ENCODE measurements at regions not wholly inside any gene's neighbourhood (a gene's known extent, or its start where the extent isn't known, plus 50 kb on each side); places are given as distances from the start of the nearest gene placed in this dataset.
"Not testable (repeated sequence)": the region's sequence is repeated elsewhere in the genome, so short reads cannot be mapped to it uniquely, and the experiment has no call there.

DNA sequence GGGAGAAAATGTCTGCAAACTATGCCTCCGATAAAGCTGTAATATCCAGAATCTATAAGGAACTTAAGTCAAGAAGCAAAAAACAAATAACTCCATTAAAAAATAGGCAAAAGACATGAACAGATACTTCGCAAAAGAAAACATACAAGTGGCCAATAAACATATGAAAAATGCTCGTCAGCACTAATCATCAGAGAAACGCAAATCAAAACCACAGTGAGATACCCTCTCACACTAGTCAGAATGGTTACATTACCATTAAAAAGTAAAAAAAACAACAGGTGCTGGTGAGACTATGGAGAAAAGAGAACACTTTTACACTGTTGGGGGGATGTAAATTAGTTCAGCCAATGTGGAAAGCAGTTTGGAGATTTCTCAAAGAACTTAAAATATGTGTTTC lies 498.5 kb upstream of the GRM7 start:
- DNase-seq, result no peak

DNA sequence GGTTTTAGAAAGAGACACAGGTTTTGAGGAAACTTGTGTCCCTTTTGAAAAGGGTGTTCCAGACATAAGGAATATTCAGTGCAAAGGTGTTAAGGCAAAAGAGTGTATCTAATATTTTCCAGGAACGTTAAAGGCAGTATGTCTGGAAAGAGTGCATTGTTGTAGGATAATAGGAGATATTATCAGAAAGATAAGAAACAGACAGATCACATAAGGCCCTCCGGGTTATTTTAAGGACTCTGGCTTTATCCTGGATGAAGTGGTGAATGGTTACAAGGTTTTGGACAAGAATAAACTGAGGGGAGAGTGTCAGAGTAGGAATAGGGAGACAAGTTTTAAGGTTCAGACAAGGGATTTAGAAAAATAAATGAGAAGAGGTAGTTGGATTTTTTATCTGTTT lies 493.7 kb upstream of the GRM7 start:
- DNase-seq, result no peak

DNA sequence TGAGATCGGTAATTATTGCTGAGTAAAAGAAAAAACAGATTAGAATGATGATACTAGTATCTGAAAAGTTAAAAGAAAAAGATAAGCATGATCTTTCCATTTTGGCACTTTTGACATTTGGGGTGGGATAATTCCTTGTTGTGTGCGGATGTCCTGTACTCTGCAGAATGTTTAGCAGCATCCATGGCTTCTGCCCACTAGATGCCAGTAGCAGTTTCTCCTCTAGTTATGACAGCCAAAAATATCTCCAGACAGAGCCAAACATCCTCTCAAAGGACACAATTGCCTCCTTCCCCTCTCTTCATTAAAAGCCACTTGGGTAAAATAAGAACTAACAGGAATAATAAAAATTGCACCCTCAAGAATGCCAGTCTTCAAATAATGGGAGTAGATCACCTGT lies 468.8 kb upstream of the GRM7 start:
- no peak for DNase-seq

DNA sequence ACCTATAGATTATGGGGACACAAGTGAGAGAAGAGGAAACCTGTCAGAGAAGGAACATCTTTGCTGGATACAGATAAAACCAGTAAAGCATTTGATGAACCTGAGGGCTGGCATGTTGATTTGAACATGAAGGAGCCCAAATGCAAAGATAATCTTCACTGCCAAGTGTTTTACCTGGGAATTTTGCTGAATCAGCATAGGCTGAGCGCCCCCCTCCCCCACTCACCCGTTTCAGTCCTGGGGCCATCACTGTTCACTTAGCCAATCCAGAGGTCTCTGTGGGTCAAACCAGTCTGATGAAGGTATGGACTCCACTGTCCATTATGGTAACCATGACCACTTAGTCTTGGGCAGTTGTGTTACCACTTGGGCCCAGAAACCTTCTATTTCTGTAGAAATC lies 466.0 kb upstream of the GRM7 start:
- no peak for DNase-seq

DNA sequence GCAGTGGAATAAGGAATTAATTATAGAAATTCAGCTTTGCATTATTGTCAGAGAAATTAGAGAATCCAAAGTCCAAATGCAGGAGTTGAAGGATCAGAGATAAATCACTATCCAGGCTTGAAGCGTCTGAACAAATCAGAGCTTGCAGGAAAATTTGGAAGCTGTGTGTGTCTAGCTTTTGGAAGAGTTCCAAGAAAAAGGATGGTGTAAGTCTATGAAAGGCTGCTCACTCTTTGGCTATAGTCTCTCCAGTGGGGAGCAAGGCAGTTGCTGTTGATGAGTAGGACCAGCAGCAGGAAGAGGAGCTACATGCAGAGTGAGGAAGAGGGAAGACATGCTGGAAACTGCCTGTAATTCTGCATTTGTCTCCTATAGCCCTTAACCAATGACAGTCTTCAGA lies 464.3 kb upstream of the GRM7 start:
- DNase-seq, result no peak

DNA sequence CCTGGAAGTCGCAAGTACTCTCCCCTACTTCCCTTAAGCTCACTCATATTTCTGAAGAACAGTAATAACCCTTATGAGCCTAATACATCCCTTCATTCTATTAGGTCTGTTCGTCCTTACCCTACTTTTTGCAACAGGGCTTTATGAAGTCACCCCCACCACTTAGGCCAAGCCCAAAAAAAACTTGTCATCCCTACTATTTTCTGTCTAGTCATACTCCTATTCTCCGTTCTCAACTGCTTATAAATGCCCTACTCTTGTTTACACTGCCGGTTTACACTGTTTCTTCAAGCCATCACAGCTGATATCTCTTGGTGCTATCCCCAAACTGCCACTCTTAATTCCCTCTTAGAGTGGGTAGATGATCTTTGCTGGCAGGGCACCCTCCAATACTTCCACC lies 458.2 kb upstream of the GRM7 start:
- not testable (repeated sequence) for DNase-seq

DNA sequence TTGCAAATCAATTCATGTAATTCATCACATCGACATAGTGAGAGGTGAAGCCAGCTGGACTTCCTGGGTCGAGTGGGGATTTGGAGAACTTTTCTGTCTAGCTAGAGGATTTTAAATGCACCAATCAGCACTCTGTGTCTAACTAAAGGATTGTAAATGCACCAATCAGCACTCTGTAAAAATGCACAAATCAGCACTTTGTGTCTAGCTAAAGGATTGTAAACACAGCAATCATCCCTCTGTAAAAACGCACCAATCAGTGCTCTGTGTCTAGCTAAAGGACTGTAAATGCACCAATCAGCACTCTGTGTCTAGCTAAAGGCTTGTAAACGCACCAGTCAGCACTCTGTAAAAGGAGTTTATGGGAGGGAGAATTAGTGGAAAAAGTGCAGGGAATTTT lies 454.0 kb upstream of the GRM7 start:
- DNase-seq, result not testable (repeated sequence)

DNA sequence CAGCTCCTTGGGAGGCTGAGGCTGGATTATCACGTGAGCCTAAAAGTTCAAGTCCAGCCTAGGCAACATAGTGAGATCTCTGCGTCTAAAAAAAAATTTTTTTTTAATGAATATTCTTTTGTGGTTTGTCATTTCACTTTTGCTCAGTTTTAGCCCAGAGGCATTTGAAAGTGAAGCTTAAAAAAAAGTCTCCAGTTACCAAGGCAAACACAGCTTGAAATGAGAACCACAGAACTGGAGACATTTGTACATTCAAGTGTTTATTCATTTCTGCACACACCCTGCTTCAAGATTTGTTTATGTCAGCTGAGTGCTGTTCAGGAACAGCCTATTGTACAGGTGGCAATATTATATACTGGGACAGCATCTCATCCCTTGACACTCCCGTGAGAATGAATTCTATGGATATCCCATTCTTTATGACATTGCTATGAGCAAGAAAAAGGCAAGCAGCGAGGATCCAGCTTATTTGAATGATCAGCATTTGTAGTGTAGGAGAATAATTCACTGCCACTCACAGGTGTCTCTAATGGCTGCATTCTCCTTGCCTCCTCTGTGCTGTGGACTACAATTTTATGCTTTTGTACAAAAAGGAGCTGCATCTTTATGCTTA lies 444.8 kb upstream of the GRM7 start:
- DNase-seq, result no peak

DNA sequence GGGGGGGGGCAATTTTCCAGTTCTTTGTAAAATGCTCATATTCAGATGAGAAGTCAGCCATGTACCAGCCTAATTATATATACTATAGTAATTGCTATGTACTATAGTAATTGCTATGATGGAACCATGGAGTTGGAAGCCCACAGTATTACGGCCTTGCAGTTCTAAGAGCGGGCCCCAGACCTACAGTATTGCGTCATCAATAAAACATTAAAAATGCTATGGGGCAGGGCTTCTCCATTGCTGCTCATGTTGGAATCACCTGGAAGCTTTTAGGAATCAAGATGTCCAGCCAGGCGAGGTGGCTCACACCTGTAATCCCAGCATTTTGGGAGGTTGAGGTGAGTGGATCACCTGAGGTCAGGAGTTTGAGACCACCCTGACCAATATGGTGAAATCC lies 443.7 kb upstream of the GRM7 start:
- DNase-seq, result no peak

DNA sequence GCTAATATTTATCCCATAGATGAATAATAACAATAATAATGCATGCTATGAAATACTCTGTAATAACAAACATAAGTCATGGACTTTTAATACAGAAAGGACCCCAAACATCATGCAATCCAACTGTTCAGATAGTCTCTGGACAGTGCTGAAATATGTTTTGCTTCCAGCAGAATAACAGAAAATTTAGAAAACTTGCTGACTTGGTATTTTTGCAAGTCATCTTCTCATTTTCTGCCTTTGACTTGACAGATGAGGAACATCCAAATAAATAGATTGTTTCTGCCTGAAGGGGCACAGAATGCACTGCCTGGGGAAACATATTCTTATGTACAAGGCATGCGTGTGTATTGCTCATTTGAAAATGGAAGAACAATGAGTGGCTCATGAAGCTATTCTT lies 442.4 kb upstream of the GRM7 start:
- no peak for DNase-seq

DNA sequence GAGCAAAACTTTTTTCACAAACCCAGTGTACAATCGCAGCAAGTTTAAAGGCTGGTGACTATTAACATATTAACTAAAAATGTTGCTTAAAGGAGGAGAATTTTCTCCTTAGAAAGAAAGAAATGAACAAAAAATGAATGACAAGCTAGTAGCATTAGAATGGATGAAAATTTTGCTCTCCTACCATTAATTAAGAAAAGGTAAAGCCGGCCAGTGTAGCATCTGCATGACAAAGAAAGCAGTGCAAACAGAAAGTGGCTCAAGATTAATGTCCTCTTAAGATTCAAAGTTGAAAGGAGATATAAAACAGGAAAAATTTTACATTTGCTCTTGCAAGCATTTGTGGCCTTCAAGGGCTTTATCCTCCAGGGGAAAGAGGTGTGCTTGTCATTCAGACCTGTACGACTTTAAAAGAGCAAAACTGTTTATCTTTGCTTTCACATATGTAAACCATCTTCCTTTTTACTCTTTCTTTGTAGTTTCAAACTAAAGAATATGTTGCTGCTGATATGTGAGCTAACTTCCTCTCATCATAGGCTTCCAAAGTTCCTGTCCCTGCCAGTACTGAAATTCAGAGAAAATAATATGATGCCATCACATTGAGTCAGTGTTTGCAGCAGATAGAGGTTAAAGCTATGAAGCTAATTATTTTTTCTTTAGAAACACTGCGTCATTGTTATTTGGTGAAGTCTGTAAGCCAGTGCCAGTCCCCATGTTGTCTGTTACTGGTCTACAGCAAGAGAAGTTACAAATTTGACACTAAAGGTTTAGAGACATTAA lies 439.1 kb upstream of the GRM7 start:
- no peak for DNase-seq

DNA sequence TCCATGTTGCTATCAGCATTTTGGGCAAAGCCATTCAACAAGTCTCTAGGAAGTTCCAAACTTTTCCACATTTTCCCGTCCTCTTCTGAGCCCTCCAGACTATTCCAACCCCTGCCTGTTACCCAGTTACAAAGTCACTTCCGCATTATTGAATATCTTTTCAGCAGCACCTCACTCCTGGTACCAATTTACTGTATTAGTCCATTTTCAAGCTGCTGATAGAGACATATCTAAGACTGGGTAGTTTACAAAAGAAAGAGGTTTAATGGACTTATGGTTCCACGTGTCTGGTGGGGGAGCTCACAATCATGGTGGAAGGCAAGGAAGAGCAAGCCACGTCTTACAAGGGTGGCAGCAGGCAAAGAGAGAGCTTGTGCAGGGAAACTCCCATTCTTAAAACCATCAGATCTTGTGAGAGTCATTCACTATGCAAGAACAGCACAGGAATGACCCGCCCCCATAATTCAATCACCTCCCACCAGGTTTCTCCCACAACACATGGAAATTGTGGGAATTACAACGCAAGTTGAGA lies 435.6 kb upstream of the GRM7 start:
- DNase-seq, result no peak

DNA sequence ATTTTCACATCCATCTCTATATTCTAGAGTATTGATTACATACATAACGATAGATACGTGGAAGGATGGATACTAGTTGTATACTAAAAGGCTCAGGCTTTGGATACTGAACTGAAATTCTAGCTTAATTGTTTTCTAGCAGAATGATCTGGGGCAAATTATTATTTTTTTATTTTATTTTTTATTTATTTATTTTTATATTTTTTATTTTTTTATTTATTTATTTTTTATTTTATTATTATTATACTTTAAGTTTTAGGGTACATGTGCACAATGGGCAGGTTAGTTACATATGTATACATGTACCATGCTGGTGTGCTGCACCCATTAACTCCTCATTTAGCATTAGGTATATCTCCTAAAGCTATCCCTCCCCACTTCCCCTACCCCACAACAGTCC lies 432.6 kb upstream of the GRM7 start:
- DNase-seq, result not testable (repeated sequence)

DNA sequence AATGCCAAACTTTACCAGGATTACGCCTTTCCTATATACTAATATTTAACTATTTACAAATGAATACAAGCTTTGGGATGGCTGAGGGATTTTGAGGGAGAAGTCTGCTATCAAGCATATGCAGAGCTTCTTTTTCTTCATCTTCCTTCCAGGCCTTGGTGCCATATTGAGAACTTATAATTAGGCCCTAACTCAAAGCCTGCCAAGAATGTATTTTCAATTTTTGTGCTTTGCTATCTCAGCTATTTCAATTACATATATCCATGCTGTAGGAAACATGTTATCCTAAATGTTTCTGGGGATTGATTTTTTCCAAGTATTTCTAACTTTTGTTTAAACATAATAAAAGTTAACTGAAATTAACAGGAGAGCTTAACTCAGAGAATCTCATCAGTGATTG lies 425.0 kb upstream of the GRM7 start:
- DNase-seq, result no peak

DNA sequence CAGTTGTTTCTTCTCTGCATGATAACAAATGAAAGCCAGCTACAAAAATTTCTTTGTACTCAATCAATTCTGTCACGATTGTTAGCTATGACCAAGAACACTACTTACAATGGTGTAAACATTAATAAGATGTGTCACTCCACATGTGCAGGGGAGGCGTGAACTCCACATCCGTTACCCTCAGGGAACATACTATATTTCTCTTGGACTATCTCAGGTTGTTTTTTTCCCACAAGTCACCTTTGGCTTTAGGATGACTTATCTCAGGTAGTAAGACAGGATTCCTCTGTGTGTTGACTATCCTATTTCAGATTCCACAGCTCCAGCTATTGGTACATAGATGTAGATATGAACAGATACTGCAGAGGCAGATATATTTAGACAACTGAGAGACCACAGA lies 423.3 kb upstream of the GRM7 start:
- no peak for DNase-seq

DNA sequence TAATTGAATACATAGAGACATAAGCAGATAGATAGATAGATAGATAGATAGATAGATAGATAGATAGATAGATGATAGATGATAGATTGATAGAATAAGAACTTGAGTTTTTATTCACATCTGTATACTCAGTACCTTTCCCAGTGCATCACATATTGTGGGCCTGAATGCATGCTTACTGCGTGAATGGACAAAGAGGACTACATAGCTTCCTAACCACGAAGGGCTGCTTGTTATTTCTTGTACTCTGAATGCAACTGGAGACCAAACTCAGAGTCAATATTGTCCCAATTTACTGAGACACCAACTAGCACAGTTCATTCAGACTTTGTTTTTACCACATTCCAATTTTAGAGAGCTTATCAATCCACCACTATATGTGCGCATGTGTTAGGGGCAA lies 422.9 kb upstream of the GRM7 start:
- DNase-seq, result no peak

DNA sequence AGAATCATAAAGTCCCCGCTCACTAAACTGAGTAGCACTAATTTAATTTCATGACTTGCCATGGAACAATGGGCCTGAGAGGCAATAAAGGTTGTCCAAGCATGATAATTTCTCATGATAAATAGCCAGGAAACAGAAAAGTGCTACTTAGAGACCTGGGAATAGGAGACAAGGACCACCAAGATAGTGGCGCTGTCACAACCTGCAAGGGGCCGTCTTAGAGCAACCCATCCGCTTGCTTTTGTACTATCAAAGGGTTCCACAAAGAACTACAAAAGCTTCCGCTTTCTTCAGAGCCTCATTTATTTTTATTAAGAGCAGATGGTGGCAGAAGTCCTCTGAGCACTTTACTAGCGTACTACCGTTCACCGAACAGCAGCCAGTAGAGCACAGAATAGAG lies 421.7 kb upstream of the GRM7 start:
- DNase-seq, result no peak

DNA sequence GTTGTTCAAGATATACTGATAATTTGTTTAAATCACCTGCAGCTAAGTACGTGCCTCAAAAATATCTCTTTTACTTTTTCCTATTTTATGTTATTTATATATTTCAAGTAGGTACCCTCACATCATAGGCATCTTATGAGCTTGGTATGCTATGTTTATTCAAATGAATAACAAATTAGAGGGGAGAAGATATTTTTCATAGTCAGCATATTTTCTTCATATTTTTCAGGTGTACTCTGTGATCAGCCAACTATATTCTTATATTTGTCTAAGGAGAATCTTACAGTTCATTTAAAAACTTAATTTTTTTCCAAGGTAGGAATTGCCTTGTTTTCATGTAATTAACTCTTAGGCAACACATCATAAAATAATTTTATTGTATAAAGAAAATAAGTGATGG lies 421.1 kb upstream of the GRM7 start:
- DNase-seq, result no peak

DNA sequence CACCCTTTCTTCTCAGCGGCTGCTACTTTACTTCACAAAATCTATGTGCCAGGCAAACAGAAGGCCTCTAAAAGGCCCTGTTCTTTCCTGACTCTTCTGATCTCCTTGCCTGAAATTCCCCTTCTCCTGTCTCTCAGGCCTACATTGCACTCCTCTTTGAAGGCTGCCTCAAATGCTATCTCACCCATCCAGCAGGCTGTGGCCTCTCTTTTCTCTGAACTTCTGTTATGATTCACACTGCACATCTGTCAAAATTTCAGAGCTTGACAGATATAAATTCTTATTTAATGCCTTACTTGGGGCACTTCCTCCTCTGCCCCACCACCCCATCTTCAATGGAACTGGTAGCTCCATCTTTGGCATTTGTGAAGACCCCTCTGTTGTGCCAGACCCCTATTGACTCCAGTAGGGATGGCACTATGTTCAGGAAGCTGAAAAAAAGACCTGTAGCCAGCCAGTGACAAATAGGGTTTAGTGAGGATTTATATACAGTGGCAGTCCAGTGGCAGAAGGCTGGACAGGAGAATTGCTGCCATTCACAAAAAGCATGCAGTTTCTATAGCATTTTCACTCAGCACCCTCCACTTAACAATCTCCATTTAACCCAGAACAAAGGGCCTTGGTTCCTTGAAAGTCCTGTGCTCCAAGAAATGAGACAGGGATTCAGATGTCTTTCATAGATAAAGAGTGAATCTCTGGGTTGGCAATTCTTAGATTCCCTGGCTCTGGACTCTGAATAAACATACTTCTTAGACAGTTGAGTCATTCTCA lies 415.8 kb upstream of the GRM7 start:
- no peak for DNase-seq

DNA sequence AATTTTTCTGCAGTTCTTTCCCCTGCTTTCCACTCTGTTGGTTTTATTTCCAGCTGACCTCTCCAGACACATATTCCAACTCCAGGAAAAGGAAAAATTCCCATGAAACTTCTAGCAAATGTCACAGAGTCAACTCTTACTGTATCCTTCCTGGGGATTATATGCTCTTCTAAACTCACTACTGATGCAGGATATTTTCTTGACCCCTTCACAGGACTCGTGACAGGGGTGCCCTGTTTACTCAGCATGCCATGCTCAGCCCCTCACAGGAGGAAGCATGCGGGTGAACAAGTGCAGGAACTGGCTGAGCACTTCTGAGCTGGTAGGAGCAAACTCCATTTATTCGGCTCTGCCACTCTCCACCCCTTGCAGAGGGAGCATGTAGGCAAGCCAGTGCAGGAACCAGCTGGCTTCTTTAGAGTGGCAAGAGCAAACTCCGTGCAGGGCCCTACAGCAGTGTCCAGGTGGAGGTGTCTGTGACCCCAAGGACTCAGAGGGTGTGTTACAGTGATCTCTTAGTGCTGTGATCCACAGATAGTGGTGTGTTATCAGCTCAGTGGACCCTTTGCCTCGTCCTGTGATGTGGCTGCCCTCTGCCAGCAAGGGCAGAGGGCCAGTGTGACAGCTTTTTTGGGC lies 413.6 kb upstream of the GRM7 start:
- no peak for DNase-seq

DNA sequence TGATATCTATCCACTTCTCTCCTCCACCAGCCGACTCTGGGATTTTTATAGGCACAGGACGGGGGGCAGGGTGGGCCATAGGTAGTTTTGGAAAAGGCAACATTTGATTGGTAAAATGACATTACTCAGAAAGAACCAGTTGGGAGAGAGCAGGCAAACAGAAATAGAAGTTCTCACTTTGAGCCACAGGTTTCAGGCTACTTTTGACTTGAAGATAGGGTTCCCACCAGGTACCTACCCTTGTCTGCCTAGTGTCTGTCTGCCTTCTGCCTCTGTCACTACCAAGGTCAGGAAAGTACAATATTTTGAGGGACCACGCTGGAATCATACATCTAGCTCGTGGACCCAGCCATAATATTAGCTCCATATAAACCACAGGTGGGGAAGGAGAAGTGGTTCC lies 412.9 kb upstream of the GRM7 start:
- DNase-seq, result no peak

DNA sequence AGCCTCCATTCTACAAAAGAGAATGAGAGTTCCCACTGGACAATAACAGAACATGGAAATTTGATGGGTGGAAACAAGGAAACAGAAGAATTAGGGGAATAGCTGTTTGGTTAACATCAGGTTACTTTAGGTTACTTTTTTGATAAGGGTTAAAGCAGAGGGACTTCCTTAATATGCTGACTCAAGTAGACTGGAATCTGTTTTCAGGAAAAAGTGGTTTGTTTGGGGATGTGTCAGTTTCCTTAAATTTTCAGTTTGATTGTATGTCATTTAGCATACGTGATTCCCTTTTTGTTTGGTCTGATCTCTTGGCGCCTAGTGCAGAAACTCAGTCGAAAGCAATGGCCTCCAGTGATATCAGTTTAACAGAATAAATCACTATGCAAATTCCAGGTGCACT lies 411.8 kb upstream of the GRM7 start:
- no peak for DNase-seq

DNA sequence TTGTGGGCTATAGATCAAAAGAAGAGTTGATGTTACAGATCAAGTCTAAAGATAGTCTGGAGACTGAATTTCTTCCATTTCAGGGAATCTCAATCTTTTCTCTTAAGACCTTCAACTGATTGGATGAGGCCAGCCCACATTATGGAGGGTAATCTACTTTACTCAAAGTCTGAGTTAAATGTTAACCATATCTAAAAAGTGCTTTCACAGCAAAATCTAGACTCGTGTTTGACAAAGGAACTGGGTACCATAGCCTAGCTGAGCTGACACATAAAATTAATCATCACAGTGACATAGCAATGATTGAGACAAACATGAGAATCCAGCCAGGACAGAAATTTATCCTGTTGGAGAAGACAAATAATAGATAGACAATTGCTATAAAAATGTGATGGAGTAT lies 407.9 kb upstream of the GRM7 start:
- DNase-seq, result no peak

DNA sequence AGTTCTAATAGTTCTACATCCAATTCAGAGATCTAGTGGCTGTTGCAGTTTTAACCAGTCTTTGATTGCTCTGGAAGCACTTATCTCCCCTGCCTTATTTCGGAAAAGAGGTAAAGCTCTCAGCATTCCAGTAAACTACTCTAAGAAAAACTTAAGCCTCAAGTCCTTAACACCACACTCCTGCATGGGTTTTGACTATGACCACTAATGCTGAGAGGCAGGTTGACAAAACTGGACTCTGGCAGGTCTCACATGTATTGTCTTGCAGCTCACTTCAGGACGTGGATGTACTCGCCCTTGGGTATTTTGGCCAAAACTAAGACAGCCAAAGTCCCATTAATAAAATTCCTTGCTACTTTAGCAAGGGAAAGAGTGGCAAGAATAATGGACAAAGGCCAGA lies 405.9 kb upstream of the GRM7 start:
- no peak for DNase-seq
